ENCODE measurements at regions not wholly inside any gene's neighbourhood (a gene's known extent, or its start where the extent isn't known, plus 50 kb on each side); places are given as distances from the start of the nearest gene placed in this dataset.

DNA sequence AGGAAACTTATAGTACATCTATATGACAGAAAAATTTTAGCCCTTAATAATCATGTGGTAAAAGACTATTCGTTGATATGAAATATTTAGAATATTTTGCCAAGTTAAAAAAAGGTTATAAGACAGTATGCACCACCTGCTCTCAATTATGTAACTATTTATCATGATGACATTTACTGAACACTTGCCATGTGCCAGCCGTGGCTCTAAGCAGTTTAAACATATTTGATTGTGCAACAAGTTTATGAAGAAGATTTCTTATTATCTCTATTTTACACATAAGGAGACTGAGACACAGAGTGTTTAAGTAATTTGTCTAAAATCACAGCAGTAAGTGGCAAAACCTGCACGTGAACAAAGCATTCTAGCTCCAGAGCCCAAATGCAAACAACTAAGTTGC is 199.3 kb upstream of the JUN start:
- TF ChIP-seq, protein P1, sequence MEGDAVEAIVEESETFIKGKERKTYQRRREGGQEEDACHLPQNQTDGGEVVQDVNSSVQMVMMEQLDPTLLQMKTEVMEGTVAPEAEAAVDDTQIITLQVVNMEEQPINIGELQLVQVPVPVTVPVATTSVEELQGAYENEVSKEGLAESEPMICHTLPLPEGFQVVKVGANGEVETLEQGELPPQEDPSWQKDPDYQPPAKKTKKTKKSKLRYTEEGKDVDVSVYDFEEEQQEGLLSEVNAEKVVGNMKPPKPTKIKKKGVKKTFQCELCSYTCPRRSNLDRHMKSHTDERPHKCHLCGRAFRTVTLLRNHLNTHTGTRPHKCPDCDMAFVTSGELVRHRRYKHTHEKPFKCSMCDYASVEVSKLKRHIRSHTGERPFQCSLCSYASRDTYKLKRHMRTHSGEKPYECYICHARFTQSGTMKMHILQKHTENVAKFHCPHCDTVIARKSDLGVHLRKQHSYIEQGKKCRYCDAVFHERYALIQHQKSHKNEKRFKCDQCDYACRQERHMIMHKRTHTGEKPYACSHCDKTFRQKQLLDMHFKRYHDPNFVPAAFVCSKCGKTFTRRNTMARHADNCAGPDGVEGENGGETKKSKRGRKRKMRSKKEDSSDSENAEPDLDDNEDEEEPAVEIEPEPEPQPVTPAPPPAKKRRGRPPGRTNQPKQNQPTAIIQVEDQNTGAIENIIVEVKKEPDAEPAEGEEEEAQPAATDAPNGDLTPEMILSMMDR (IDR thresholded peaks at IDR 0.05; ENCODE audit: low read depth, low read length), result no peak
- H3K4me3 ChIP-seq (ENCODE audit: low read depth, low read length), result no peak overlapping the region
- H3K36me3 ChIP-seq, result no peaks in the 10 kb centered on the region
- no peak overlapping the region for H3K27ac ChIP-seq
- no peaks in the 10 kb centered on the region for H3K27me3 ChIP-seq (ENCODE audit: insufficient read depth, low read depth, severe bottlenecking)
- H3K9me3 ChIP-seq (ENCODE audit: severe bottlenecking), result no peaks in the 10 kb centered on the region
- DNase-seq, result no peak

DNA sequence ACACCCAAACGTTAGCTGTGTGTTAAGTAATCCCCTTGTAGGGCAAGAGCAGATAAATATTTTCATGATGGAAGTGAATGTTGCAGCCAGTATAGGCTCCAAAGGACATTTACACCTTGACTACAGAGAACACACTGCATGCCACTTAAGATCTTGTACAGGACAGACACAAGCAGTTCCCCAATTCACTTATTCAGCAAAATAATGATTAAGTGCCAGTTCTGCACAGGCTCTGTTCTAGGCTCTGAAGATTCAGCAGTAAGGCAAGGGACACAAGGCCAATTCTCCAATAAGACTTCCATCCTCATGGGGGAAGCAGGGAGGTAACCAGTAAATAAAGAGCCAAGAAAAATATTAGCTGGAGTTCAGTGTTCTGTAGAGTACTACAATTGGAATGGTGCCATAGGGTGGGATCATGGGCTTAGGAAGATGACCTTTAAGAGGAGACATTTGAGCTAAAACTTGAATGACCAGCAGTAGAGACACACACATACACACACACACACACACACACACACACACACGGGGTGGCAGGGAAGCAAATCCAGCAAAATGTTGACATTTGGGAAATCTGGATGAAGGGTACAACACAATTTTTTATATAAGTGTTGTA is 199.9 kb upstream of the JUN start:
- no peak overlapping the region for H3K27ac ChIP-seq
- DNase-seq, result no peak
- H3K27me3 ChIP-seq (ENCODE audit: insufficient read depth, low read depth, severe bottlenecking), result no peaks in the 10 kb centered on the region
- H3K36me3 ChIP-seq, result no peaks in the 10 kb centered on the region
- no peaks in the 10 kb centered on the region for H3K9me3 ChIP-seq (ENCODE audit: severe bottlenecking)
- TF ChIP-seq, protein P1 (IDR thresholded peaks at IDR 0.05; ENCODE audit: low read depth, low read length), result no peak
- no peak overlapping the region for H3K4me3 ChIP-seq (ENCODE audit: low read depth, low read length)

DNA sequence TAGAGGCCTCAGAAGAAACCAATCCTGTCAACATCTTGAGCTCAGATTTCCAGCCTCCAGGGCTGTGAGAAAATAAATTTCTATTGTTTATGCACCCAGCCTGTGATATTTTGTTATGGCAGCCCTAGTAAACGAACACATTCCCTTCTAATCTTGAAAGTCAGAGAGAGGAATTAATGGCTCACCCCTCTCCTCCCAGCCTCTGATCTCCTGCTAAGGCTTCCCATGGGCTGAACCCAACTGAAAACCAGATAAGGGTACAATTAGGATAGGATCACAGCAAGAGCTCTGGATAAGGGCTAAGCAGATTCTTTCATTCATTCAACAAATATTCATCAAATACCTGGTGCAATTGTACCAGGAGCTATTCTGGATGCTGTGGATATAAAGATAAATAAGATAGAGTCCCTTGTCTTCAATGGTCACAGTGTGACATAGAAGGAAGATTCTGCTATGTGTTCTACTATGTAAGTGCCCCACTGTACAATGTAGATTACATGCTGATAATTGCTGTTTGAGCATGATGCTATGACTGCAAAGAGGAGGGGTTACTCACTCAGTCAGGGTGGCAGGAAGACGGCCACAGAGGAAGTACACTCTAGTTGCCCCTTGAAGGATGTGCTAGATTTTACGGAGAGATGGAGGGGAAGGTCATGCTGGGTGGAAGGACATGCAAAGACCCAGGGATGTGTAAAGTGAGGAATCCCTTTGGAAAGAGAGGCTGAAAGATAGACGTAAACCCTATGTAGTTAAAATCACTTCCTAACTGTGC is 203.3 kb upstream of the JUN start:
- no peaks in the 10 kb centered on the region for H3K27me3 ChIP-seq (ENCODE audit: insufficient read depth, low read depth, severe bottlenecking)
- DNase-seq, result no peak
- no peaks in the 10 kb centered on the region for H3K9me3 ChIP-seq (ENCODE audit: severe bottlenecking)
- no peak overlapping the region for H3K4me3 ChIP-seq (ENCODE audit: low read depth, low read length)
- no peak overlapping the region for H3K27ac ChIP-seq
- TF ChIP-seq, protein P1 (IDR thresholded peaks at IDR 0.05; ENCODE audit: low read depth, low read length), result no peak
- H3K36me3 ChIP-seq, result no peaks in the 10 kb centered on the region

DNA sequence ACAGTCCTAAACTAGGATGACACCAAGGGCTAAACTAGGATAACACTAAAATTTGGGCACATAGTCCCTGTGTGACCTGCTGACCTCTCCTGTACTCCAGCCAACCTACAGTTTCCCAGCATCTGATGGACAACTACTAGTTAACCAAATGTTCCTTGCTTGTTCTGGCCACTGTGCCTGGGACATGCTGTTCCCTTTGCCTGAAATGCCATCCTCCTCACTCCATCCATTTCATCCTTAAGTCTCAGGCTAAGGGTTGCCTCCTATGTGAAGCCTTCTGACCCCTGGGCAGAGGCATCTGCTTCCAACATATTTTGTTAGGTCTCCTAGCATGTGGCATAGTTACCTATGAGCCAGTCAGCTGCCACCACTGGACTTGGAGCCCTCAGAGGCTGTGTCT is 204.9 kb upstream of the JUN start:
- H3K27me3 ChIP-seq (ENCODE audit: insufficient read depth, low read depth, severe bottlenecking), result no peaks in the 10 kb centered on the region
- no peak overlapping the region for H3K4me3 ChIP-seq (ENCODE audit: low read depth, low read length)
- no peak for DNase-seq
- no peaks in the 10 kb centered on the region for H3K9me3 ChIP-seq (ENCODE audit: severe bottlenecking)
- H3K27ac ChIP-seq, result no peak overlapping the region
- no peaks in the 10 kb centered on the region for H3K36me3 ChIP-seq
- TF ChIP-seq, protein P1 (IDR thresholded peaks at IDR 0.05; ENCODE audit: low read depth, low read length), result no peak

DNA sequence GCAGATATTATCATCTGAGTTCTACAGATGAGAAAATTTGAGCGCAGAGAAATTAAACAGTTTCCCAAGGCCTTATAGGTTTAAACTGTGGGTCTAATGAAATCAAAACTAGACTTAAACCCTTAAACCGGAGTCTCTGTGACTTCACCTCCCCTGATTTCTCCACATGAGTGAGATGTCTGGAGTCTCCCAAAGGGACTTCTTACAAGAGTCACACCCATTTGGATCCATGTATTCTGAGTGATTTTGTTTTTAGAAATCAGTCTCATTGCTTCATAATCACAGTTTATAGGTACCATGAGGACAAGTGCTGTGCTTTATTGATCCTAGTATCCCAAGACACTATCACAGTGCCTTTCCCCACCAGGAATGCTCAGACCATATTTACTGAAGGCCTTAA is 206.0 kb upstream of the JUN start:
- H3K27me3 ChIP-seq (ENCODE audit: insufficient read depth, low read depth, severe bottlenecking), result no peaks in the 10 kb centered on the region
- H3K4me3 ChIP-seq (ENCODE audit: low read depth, low read length), result no peak overlapping the region
- no peaks in the 10 kb centered on the region for H3K36me3 ChIP-seq
- DNase-seq, result no peak
- TF ChIP-seq, protein P1 (IDR thresholded peaks at IDR 0.05; ENCODE audit: low read depth, low read length), result no peak
- H3K9me3 ChIP-seq (ENCODE audit: severe bottlenecking), result no peaks in the 10 kb centered on the region
- H3K27ac ChIP-seq, result no peak overlapping the region
